Endodermal cell (in vitro differentiated cells): ENCODE measurements at regions not wholly inside any gene's neighbourhood (a gene's known extent, or its start where the extent isn't known, plus 50 kb on each side); places are given as distances from the start of the nearest gene placed in this dataset.

ENCODE experiments used
- DNase-seq: peaks from one replicate; pipeline ENCODE4 v3.0.0-alpha.2; 2017
- H3K27ac ChIP-seq: 2 replicates; pipeline ENCODE4 v1.5.1; 2013; ENCODE audit warnings: mild to moderate bottlenecking, low read depth, low read length, moderate library complexity
- H3K27me3 ChIP-seq: 2 replicates; pipeline ENCODE4 v1.6.1; 2013; ENCODE audit warnings: mild to moderate bottlenecking, low read length, moderate library complexity; ENCODE audit not compliant: insufficient read depth, control insufficient read depth, poor library complexity, severe bottlenecking
- H3K36me3 ChIP-seq: 2 replicates; pipeline ENCODE4 v1.7.0; 2013; ENCODE audit warnings: mild to moderate bottlenecking, low read length, moderate library complexity; ENCODE audit not compliant: control insufficient read depth, insufficient read depth
- H3K4me1 ChIP-seq: one replicate; pipeline ENCODE4 v1.7.0; 2013; ENCODE audit warnings: low read length; ENCODE audit not compliant: control insufficient read depth, insufficient read depth
- H3K4me3 ChIP-seq: 2 replicates; pipeline ENCODE4 v1.5.1; 2013; ENCODE audit warnings: mild to moderate bottlenecking, low read length, moderate library complexity
- H3K9ac ChIP-seq: 2 replicates; pipeline ENCODE4 v1.6.1; 2013; ENCODE audit warnings: mild to moderate bottlenecking, low read length, moderate library complexity; ENCODE audit not compliant: poor library complexity, severe bottlenecking; ENCODE audit errors: extremely low read depth
- H3K9me3 ChIP-seq: 2 replicates; pipeline ENCODE4 v1.6.1; 2013; ENCODE audit warnings: mild to moderate bottlenecking, low read length, moderate library complexity; ENCODE audit not compliant: control insufficient read depth
- H3K27ac Mint-ChIP-seq: 2 replicates; pipeline ENCODE4 v1.8.0; 2020; ENCODE audit warnings: mixed read lengths
- H3K27me3 Mint-ChIP-seq: 2 replicates; pipeline ENCODE4 v1.8.0; 2021; ENCODE audit warnings: mild to moderate bottlenecking, mixed read lengths; ENCODE audit not compliant: insufficient read depth
- H3K36me3 Mint-ChIP-seq: 2 replicates; pipeline ENCODE4 v1.8.0; 2020; ENCODE audit warnings: low read depth, mixed read lengths
- H3K4me1 Mint-ChIP-seq: 2 replicates; pipeline ENCODE4 v1.8.0; 2020; ENCODE audit warnings: mixed read lengths
- H3K4me3 Mint-ChIP-seq: 2 replicates; pipeline ENCODE4 v1.8.0; 2020; ENCODE audit warnings: mild to moderate bottlenecking, moderate library complexity, mixed read lengths
- H3K9me3 Mint-ChIP-seq: 2 replicates; pipeline ENCODE4 v1.8.0; 2020; ENCODE audit warnings: mild to moderate bottlenecking, mixed read lengths
- WGBS, 2 experiments: methylation state at CpG; one replicate each; pipeline versions ENCODE4 v1.1.5 to v1.1.7; 2013; ENCODE audit warnings: missing lambda C conversion rate in 2 of 2, mixed read lengths in 1 of 2; ENCODE audit not compliant: insufficient coverage in 1 of 2, insufficient read length in 1 of 2; 5-methylcytosine and 5-hydroxymethylcytosine counted together
- TF ChIP-seq, protein P1 (sequence below): fragments of 200-600 bp; sonication (generic); conservative IDR thresholded peaks from 2 replicates; pipeline ENCODE4 v1.5.0; 2021; ENCODE audit warnings: antibody characterized with exemption, mild to moderate bottlenecking

DNA sequence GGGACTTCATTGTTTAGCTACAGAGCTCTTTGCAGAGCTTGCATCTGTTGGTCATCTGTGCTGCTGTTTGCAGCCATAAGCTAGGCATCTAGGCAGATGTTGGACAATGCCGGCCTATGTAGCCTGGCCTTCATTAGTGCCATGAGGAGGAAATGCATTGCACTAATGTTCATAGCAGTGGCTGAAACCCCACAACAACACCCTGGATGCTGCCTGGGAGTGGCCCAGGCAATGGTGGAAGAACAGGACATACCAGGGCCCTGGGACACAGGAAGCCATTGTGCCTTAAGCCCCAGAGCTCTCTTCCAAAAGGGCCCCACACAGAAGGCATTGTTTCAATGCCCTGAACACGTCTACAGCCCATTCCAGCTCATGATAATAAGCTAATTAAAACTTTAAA, 131.5 kb upstream of the LYZL1 start:
- Mint-ChIP-seq H3K4me3 (no peak overlapping the region), H3K4me1 (peaks cover 12% of the 10 kb centered on the region), H3K27ac (no peak overlapping the region), H3K36me3 (no peaks in the 10 kb centered on the region), H3K9me3 (peaks cover 2% of the 10 kb centered on the region), H3K27me3 (no peaks in the 10 kb centered on the region)
- WGBS, 2 experiments = 89 to 95% methylated on average over 2 of the region's 2 CpGs
- Histone ChIP-seq H3K27ac (no peak overlapping the region), H3K36me3 (no peaks in the 10 kb centered on the region), H3K4me1 (no peaks in the 10 kb centered on the region), H3K9me3 (no peaks in the 10 kb centered on the region), H3K9ac (no peak overlapping the region), H3K27me3 (no peaks in the 10 kb centered on the region), H3K4me3 (no peak overlapping the region)
- no peak for DNase-seq
- TF ChIP-seq, protein P1, sequence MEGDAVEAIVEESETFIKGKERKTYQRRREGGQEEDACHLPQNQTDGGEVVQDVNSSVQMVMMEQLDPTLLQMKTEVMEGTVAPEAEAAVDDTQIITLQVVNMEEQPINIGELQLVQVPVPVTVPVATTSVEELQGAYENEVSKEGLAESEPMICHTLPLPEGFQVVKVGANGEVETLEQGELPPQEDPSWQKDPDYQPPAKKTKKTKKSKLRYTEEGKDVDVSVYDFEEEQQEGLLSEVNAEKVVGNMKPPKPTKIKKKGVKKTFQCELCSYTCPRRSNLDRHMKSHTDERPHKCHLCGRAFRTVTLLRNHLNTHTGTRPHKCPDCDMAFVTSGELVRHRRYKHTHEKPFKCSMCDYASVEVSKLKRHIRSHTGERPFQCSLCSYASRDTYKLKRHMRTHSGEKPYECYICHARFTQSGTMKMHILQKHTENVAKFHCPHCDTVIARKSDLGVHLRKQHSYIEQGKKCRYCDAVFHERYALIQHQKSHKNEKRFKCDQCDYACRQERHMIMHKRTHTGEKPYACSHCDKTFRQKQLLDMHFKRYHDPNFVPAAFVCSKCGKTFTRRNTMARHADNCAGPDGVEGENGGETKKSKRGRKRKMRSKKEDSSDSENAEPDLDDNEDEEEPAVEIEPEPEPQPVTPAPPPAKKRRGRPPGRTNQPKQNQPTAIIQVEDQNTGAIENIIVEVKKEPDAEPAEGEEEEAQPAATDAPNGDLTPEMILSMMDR = no peak

DNA sequence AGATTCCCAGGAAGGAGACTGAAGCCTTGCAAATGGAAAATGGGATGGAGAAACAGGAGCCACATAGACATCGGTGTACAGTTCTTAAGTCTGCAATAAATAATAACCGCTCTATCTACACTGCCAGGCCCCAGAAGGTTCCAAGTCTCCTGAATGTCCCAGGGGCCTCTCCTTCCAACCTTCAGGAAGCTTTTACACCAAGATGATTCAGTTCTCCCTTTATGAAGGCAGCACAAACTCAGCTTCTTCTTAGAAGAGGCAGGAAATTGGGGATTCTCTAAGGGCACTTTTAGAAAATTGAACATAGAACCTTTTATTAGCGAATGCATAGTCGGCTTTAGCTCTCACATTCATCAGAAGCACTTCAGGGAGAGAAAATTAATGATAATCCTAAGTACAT, 130.8 kb upstream of the LYZL1 start:
- no peak for DNase-seq
- H3K9me3 Mint-ChIP-seq = peaks cover 5% of the 10 kb centered on the region
- 97 to 100% methylated on average over 2 to 4 of the region's 4 CpGs for WGBS, 2 experiments
- H3K4me1 Mint-ChIP-seq = peaks cover 12% of the 10 kb centered on the region
- no peak overlapping the region for H3K27ac ChIP-seq
- no peak overlapping the region for H3K4me3 Mint-ChIP-seq
- H3K27ac Mint-ChIP-seq = no peak overlapping the region
- no peaks in the 10 kb centered on the region for H3K9me3 ChIP-seq
- no peaks in the 10 kb centered on the region for H3K36me3 Mint-ChIP-seq
- no peaks in the 10 kb centered on the region for H3K36me3 ChIP-seq
- no peaks in the 10 kb centered on the region for H3K27me3 ChIP-seq
- TF ChIP-seq, protein P1 = no peak
- no peak overlapping the region for H3K9ac ChIP-seq
- H3K27me3 Mint-ChIP-seq = no peaks in the 10 kb centered on the region
- no peaks in the 10 kb centered on the region for H3K4me1 ChIP-seq
- H3K4me3 ChIP-seq = no peak overlapping the region

DNA sequence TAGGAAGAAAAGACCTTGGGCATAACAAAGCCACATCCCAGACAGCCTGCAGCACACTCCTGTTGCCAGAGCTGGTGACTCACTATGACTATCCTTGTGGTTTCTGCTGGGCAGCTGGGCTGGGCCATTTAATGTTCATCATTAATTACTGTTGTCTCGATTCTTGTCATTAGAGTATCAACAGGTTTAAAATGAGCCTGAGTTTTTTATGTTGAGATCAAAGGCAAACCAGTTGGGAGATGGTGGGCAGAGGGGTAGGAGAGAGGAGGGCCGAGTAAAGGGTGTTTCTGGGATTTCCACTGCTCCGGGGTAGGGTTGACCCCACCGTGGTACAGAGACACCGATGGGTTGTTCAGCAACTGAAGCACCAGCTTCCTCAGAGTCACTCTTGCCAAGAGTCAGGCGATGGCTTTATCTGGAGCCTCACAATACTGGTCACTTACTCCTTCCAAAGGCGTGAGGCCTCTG, 128.7 kb upstream of the LYZL1 start:
- Histone ChIP-seq H3K27ac (no peak overlapping the region), H3K4me3 (no peak overlapping the region), H3K9ac (no peak overlapping the region), H3K27me3 (no peaks in the 10 kb centered on the region), H3K9me3 (peaks cover 6% of the 10 kb centered on the region), H3K36me3 (no peaks in the 10 kb centered on the region), H3K4me1 (no peaks in the 10 kb centered on the region)
- DNase-seq = peak; percentile 84
- Mint-ChIP-seq H3K36me3 (no peaks in the 10 kb centered on the region), H3K9me3 (peaks cover 19% of the 10 kb centered on the region), H3K4me3 (no peak overlapping the region), H3K27ac (peak overlapping the region; percentile 91), H3K27me3 (no peaks in the 10 kb centered on the region), H3K4me1 (peaks cover 12% of the 10 kb centered on the region)
- TF ChIP-seq, protein P1 = no peak
- 63 to 77% methylated on average over 4 to 7 of the region's 7 CpGs for WGBS, 2 experiments
